Epithelial cell of esophagus (primary cell): ENCODE measurements at regions not wholly inside any gene's neighbourhood (a gene's known extent, or its start where the extent isn't known, plus 50 kb on each side); places are given as distances from the start of the nearest gene placed in this dataset.

Experiments used
- DNase-seq: peaks from one replicate; pipeline ENCODE4 v3.0.0; 2010; ENCODE audit warnings: low read depth
- H3K4me3 ChIP-seq: 2 replicates; pipeline ENCODE4 v1.5.1; 2011; ENCODE audit warnings: mild to moderate bottlenecking, low read length, control low read depth
- CTCF ChIP-seq: IDR thresholded peaks from 2 replicates; pipeline ENCODE4 v1.5.1; 2011; ENCODE audit warnings: low read depth, mild to moderate bottlenecking, low read length, control low read depth, inconsistent platforms; ENCODE audit not compliant: insufficient read depth; ENCODE audit errors: missing control alignments

- no peak for TF ChIP-seq CTCF
- H3K4me3 ChIP-seq: no peak overlapping the region
- DNase-seq: no peak
Observed at GRCh38 chr5:85703296-85703695, 914.4 kb upstream of the COX7C start.

- H3K4me3 ChIP-seq: no peak overlapping the region
- TF ChIP-seq CTCF: no peak
- no peak for DNase-seq
Observed at GRCh38 chr5:85709728-85710127, 908.0 kb upstream of the COX7C start.

- no peak for TF ChIP-seq CTCF
- no peak for DNase-seq
- no peak overlapping the region for H3K4me3 ChIP-seq
Observed at GRCh38 chr5:85716344-85717202, 901.2 kb upstream of the COX7C start.

GRCh38 chr5:85717203-85717563 lies 900.6 kb upstream of the COX7C start:
- no peak for TF ChIP-seq CTCF
- DNase-seq: no peak
- H3K4me3 ChIP-seq: no peak overlapping the region

GRCh38 chr5:85732185-85732584 lies 885.6 kb upstream of the COX7C start:
- TF ChIP-seq CTCF: no peak
- no peak overlapping the region for H3K4me3 ChIP-seq
- DNase-seq: no peak

GRCh38 chr5:85741972-85742371 lies 875.8 kb upstream of the COX7C start:
- H3K4me3 ChIP-seq: no peak overlapping the region
- DNase-seq: no peak
- no peak for TF ChIP-seq CTCF

- no peak overlapping the region for H3K4me3 ChIP-seq
- DNase-seq: no peak
- TF ChIP-seq CTCF: no peak
Observed at GRCh38 chr5:85760519-85760918, 857.2 kb upstream of the COX7C start.
